ENCODE measurements at regions not wholly inside any gene's neighbourhood (a gene's known extent, or its start where the extent isn't known, plus 50 kb on each side); places are given as distances from the start of the nearest gene placed in this dataset.

GRCh38 chr3:59285560-59285959 lies 235.7 kb upstream of the CFAP20DC start:
- H3K4me3 ChIP-seq (ENCODE audit: low read depth, low read length) = no peak overlapping the region
- TF ChIP-seq CTCF (conservative IDR thresholded peaks at IDR 0.05; ENCODE audit: low read depth, low read length) = no peak
- DNase-seq (ENCODE audit: low read depth) = no peak

- DNase-seq (ENCODE audit: low read depth) = no peak
- H3K4me3 ChIP-seq (ENCODE audit: low read depth, low read length) = no peak overlapping the region
- no peak for TF ChIP-seq CTCF (conservative IDR thresholded peaks at IDR 0.05; ENCODE audit: low read depth, low read length)
Measured at GRCh38 chr3:59284926-59285325, 235.1 kb upstream of the CFAP20DC start.

- TF ChIP-seq CTCF (conservative IDR thresholded peaks at IDR 0.05; ENCODE audit: low read depth, low read length) = no peak
- no peak for DNase-seq (ENCODE audit: low read depth)
- H3K4me3 ChIP-seq (ENCODE audit: low read depth, low read length) = no peak overlapping the region
Measured at GRCh38 chr3:59280113-59280512, 230.3 kb upstream of the CFAP20DC start.

- no peak for DNase-seq (ENCODE audit: low read depth)
- no peak for TF ChIP-seq CTCF (conservative IDR thresholded peaks at IDR 0.05; ENCODE audit: low read depth, low read length)
- H3K4me3 ChIP-seq (ENCODE audit: low read depth, low read length) = no peak overlapping the region
Measured at GRCh38 chr3:59277816-59278215, 228.0 kb upstream of the CFAP20DC start.

GRCh38 chr3:59277201-59277600 lies 227.4 kb upstream of the CFAP20DC start:
- H3K4me3 ChIP-seq (ENCODE audit: low read depth, low read length) = no peak overlapping the region
- no peak for DNase-seq (ENCODE audit: low read depth)
- TF ChIP-seq CTCF (conservative IDR thresholded peaks at IDR 0.05; ENCODE audit: low read depth, low read length) = no peak

GRCh38 chr3:59273976-59274375 lies 224.2 kb upstream of the CFAP20DC start:
- H3K4me3 ChIP-seq (ENCODE audit: low read depth, low read length) = no peak overlapping the region
- peak; percentile 16 for DNase-seq (ENCODE audit: low read depth)
- TF ChIP-seq CTCF (conservative IDR thresholded peaks at IDR 0.05; ENCODE audit: low read depth, low read length) = no peak

GRCh38 chr3:59271971-59272370 lies 222.1 kb upstream of the CFAP20DC start:
- no peak for DNase-seq (ENCODE audit: low read depth)
- H3K4me3 ChIP-seq (ENCODE audit: low read depth, low read length) = no peak overlapping the region
- TF ChIP-seq CTCF (conservative IDR thresholded peaks at IDR 0.05; ENCODE audit: low read depth, low read length) = no peak

All from choroid plexus epithelial cell (primary cell).